ENCODE measurements at regions not wholly inside any gene's neighbourhood (a gene's known extent, or its start where the extent isn't known, plus 50 kb on each side); places are given as distances from the start of the nearest gene placed in this dataset.

DNA sequence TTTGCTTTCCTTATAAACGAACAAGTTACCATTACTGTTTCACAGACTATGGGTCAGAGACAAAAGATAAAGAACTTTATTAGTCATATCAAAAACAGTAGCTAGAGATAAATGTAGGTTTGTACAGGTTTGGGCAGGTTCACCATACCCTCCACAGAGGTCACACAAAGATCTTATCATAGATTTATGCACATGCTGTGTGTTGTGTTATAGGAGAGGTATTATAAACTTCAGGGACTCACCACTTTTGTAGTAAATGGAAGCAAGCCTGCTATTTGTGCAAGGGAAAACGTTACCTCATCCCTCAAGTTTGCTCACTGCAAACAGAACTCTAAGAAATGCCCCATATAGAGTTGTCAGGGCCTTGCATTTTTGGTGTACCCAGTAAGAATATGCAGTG, 584.5 kb upstream of the LRRTM1 start:
- intact Hi-C loops (cut with DNase I) = no loop called here
- DNase-seq (ENCODE audit: low spot score) = no peak

- intact Hi-C loops (cut with DNase I) = no loop called here
- no peak for DNase-seq (ENCODE audit: low spot score)
Measured at GRCh38 chr2:80887841-80888378, 583.4 kb upstream of the LRRTM1 start.

- intact Hi-C loops (cut with DNase I) = no loop called here
- DNase-seq (ENCODE audit: low spot score) = no peak
Measured at GRCh38 chr2:80874374-80874773, 569.8 kb upstream of the LRRTM1 start.

DNA sequence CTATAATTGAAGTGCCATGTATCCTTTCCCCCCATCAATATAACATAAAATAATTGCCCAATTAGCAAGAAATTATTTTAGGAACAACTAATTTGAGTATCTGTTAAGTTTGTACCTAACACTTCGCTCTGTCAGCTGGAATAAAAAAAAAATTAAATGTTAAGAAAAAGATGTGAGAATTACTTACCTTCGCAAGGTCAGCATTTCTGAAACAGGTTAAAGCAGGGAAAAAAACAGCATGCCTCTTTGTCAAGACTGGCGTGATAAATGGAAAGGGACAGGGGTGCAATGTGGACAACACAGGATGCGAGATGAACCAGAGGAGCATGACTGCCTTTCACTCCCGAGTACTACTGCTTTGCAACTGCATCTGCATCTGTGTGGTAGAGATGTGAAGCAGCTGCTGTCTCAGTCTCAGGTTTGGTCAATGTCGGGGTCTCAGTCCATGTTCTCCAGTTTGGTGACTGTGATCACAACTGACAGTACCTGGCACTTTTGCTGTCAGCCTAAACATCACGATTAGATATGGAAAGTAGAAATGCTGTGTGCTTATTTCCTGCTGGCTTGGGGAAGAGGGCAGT, 565.4 kb upstream of the LRRTM1 start:
- no peak for DNase-seq (ENCODE audit: low spot score)
- intact Hi-C loops (cut with DNase I) = no loop called here

DNA sequence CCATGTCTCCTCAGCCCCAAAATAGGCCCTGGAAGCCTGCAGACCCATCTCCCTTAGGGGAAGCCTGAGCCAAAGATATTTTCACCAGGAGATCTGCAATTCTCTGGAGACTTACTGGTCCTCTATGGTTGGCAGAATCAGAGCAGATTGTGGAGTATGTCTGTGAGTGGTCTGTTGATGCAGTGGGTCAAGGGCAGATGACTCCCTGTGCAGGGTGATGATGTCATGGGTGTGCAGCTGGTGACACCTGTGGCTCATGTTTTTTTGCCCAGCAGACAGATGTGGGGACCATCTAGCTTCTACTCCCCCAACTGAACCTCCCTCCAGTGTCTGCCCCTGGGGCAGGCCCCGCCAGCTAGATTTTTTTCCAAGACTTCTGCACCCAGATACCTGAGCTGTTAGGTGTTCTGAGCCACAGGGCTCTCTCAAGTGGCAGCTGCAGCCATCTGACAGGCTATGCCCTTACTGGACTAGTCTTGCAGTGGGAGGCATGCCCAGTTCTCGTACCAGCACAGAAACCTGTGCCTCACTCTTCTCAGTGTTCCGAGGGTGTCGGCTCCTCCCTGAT, 558.7 kb upstream of the LRRTM1 start:
- intact Hi-C loops (cut with DNase I) = no loop called here
- DNase-seq (ENCODE audit: low spot score) = no peak

- intact Hi-C loops (cut with DNase I) = no loop called here
Measured at GRCh38 chr2:80858965-80859364, 554.4 kb upstream of the LRRTM1 start.

GRCh38 chr2:80856227-80856626, 551.7 kb upstream of the LRRTM1 start:
- no peak for DNase-seq (ENCODE audit: low spot score)
- intact Hi-C loops (cut with DNase I) = no loop called here

More at GRCh38 chr2:80858965-80859364, 554.4 kb upstream of the LRRTM1 start:
- no peak for DNase-seq (ENCODE audit: low spot score)

DNA sequence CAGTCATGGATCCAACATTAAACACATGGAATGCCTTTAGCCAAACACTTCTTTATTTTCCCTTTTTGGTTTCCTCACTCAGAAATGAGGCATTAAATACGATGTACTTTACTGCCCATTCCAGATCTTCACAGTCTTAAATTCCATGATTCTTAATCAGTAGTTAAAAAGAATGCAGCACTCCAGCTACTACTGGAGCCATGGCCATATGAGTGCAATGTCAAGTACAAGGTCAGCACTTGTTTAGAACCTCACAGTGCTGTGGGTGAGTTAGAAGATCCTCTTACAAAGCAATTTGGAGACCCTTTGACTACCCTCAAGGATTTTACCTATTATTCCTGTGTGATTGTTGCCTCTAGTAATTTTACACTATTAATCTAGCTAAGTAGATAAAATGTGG, 550.3 kb upstream of the LRRTM1 start:
- intact Hi-C loops (cut with DNase I) = no loop called here
- DNase-seq (ENCODE audit: low spot score) = no peak

GRCh38 chr2:80852808-80853139, 548.2 kb upstream of the LRRTM1 start:
- no peak for DNase-seq (ENCODE audit: low spot score)
- intact Hi-C loops (cut with DNase I) = no loop called here

DNA sequence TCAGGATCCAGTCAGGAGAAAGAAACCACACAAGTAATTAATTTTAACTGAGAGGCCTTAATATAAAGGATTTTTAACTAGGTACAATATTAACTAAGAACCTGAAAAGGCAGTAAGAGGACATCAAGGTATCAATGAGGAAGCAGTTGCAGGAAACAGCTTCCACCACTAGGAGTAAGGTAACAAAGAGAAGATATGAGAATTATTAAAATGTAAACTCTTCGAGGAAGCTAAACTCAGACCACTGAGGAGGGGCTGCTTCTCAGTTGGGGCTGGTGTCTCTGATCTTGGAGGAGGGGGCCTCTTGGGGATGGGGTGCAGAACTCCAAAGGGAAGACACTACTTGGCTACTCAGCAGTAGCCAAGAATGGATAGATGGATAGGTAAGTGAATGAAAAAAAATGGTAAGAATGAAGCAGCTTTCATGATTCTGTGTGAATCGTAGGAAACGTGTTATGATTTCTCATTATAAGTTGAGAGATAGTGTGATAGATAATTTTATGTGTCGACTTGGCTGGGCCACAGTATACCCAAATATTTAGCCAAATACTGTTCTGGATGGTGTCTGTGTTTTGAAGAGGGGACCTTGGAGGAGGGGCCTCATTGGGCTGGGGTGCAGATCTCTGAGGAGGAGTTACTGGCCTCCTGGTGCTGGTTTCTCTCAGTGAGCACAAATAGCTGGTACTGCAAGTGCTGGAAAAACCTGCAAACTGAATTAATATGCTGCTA, 547.7 kb upstream of the LRRTM1 start:
- DNase-seq (ENCODE audit: low spot score) = no peak
- intact Hi-C loops (cut with DNase I) = no loop called here

- intact Hi-C loops (cut with DNase I) = no loop called here
- no peak for DNase-seq (ENCODE audit: low spot score)
Measured at GRCh38 chr2:80830891-80831290, 526.3 kb upstream of the LRRTM1 start.

GRCh38 chr2:80822999-80823398, 518.4 kb upstream of the LRRTM1 start:
- intact Hi-C loops (cut with DNase I) = no loop called here
- DNase-seq (ENCODE audit: low spot score) = no peak

GRCh38 chr2:80815259-80815658, 510.7 kb upstream of the LRRTM1 start:
- DNase-seq (ENCODE audit: low spot score) = no peak
- intact Hi-C loops (cut with DNase I) = no loop called here

DNA sequence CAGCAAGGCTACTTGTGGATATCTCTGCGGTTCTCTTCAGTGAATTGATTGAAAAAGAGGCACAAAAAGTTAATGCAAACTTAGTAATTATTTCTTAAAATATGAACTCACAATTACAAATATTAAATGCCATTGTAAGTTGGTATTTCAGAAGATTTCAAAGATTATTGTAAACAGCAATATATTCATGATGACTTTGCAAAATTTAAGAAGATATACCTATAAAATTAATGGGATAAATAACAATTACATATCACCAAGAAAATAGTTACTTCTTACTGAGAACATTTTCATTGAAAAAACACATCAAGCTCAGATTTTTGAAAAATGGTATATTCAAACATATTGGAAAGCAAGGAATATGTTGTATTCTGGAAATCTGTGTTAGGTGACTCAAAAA, 482.0 kb upstream of the LRRTM1 start:
- intact Hi-C loops (cut with DNase I) = no loop called here
- DNase-seq (ENCODE audit: low spot score) = no peak

GRCh38 chr2:80778704-80779103, 474.2 kb upstream of the LRRTM1 start:
- no peak for DNase-seq (ENCODE audit: low spot score)
- intact Hi-C loops (cut with DNase I) = no loop called here

GRCh38 chr2:80748592-80748991, 444.0 kb upstream of the LRRTM1 start:
- no peak for DNase-seq (ENCODE audit: low spot score)
- intact Hi-C loops (cut with DNase I) = no loop called here

DNA sequence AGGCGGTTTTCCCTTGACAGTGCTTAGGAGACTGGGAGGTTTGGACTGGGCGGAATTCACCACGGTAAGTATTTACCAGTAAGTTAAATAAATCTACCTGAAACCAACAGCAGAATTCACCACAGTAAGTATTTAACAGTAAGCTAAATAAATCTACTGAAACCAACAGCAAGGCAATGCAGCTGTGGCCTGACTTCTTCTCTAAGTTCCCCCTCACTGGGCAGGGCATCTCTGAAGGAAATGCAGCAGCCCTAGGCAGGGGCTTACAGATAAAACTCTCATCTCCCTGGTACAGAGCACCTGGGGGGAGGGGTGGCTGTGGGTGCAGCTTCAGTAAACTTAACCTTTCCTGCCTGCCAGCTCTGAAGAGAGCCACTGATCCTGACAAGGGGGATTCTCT, 432.5 kb upstream of the LRRTM1 start:
- intact Hi-C loops (cut with DNase I) = no loop called here

GRCh38 chr2:80725001-80725400, 420.4 kb upstream of the LRRTM1 start:
- intact Hi-C loops (cut with DNase I) = no loop called here
- no peak for DNase-seq (ENCODE audit: low spot score)

More for the DNA sequence above, 432.5 kb upstream of the LRRTM1 start:
- no peak for DNase-seq (ENCODE audit: low spot score)

DNA sequence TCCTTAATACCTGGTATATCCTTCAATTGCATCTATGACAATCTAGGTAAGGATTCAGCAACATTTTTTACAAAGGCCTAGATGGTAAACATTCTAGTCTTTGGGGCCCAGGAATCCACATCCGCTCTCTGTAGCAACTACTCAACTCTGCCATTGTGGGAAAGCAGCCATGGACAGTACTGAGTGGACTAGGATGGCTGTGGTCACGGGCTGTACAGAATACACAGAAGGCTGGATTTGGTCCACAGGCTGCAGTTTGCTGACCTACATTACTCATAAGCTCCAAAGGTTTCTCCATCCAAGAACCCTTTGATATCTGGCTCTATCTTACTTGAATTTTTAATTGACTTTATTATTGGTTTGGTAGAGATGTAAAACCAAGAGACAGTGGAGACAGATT, 418.3 kb upstream of the LRRTM1 start:
- intact Hi-C loops (cut with DNase I) = no loop called here
- DNase-seq (ENCODE audit: low spot score) = no peak

GRCh38 chr2:80719607-80720006, 415.1 kb upstream of the LRRTM1 start:
- intact Hi-C loops (cut with DNase I) = no loop called here
- no peak for DNase-seq (ENCODE audit: low spot score)

DNA sequence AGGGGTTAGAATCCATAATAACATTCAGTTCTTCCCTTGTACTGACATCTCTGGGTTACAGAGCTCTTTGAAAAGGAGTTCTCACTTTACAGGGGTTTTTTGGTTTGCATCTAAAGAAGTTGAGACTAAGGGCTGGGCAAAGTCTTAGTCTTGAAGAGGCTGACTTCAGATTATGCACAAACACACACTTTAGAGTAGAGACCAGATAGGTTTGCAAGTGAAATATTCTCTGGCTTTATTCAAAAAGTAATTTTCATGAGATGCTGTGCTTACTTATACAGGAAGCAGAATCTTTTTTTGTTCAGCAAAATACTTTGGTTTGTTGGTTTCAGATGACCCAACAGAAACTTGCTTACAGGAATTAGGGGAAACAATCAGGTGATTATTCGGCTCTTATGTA, 410.9 kb upstream of the LRRTM1 start:
- DNase-seq (ENCODE audit: low spot score) = no peak
- intact Hi-C loops (cut with DNase I) = no loop called here
